ENCODE measurements at regions not wholly inside any gene's neighbourhood (a gene's known extent, or its start where the extent isn't known, plus 50 kb on each side); places are given as distances from the start of the nearest gene placed in this dataset.

GRCh38 chr16:50468749-50469078 lies 79.5 kb upstream of the NKD1 start:
- TF ChIP-seq, protein P1, sequence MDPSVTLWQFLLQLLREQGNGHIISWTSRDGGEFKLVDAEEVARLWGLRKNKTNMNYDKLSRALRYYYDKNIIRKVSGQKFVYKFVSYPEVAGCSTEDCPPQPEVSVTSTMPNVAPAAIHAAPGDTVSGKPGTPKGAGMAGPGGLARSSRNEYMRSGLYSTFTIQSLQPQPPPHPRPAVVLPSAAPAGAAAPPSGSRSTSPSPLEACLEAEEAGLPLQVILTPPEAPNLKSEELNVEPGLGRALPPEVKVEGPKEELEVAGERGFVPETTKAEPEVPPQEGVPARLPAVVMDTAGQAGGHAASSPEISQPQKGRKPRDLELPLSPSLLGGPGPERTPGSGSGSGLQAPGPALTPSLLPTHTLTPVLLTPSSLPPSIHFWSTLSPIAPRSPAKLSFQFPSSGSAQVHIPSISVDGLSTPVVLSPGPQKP (IDR thresholded peaks at IDR 0.05; ENCODE audit: low read depth, low read length): no peak
- TF ChIP-seq ZNF622 (IDR thresholded peaks at IDR 0.05): no peak
- no peak for TF ChIP-seq ATF2 (IDR thresholded peaks at IDR 0.05; ENCODE audit: low read length)
- no peak for TF ChIP-seq CREB1 (IDR thresholded peaks at IDR 0.05; ENCODE audit: low read depth)
- no peak for TF ChIP-seq GABPA (IDR thresholded peaks at IDR 0.05; ENCODE audit: low read depth)
- no peak for TF ChIP-seq RCOR1 (conservative IDR thresholded peaks at IDR 0.05; ENCODE audit: low read depth, low read length)
- TF ChIP-seq DPF2 (IDR thresholded peaks at IDR 0.05): no peak
- TF ChIP-seq, protein P2, sequence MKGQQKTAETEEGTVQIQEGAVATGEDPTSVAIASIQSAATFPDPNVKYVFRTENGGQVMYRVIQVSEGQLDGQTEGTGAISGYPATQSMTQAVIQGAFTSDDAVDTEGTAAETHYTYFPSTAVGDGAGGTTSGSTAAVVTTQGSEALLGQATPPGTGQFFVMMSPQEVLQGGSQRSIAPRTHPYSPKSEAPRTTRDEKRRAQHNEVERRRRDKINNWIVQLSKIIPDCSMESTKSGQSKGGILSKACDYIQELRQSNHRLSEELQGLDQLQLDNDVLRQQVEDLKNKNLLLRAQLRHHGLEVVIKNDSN (IDR thresholded peaks at IDR 0.05; ENCODE audit: borderline replicate concordance, extremely low read length, insufficient read depth, low read depth, low read length): no peak
- no peak for TF ChIP-seq ZNF384 (IDR thresholded peaks at IDR 0.05; ENCODE audit: borderline replicate concordance, low read depth, low read length)
- no peak for TF ChIP-seq KAT2A (conservative IDR thresholded peaks at IDR 0.05; ENCODE audit: control insufficient read depth, low read depth, low read length)
- TF ChIP-seq CBX3 (IDR thresholded peaks at IDR 0.05; ENCODE audit: borderline replicate concordance, low read depth): no peak
- TF ChIP-seq SIX5 (IDR thresholded peaks at IDR 0.05; ENCODE audit: low read depth, low read length, severe bottlenecking): no peak
- TF ChIP-seq TBL1XR1 (IDR thresholded peaks at IDR 0.05; ENCODE audit: low read depth, low read length): no peak
- no peak for TF ChIP-seq TCF7 (IDR thresholded peaks at IDR 0.05; ENCODE audit: borderline replicate concordance)
- in situ Hi-C loops (cut with MboI) (no loop called here), intact Hi-C loops (cut with micrococcal nuclease; ENCODE audit: unreplicated experiment) (no loop called here)
- DNase-seq (ENCODE audit: low read depth, low spot score) (no peak), FAIRE-seq (no peak), ATAC-seq (no peak)
- ChIA-PET SMC1A (ENCODE audit: uncharacterized antibody, unreplicated experiment) (no interaction called here), CTCF (no interaction called here), POLR2A (no interaction called here), RAD21 (ENCODE audit: unreplicated experiment) (no interaction called here)
- Histone ChIP-seq H3K9ac (ENCODE audit: control insufficient read depth, insufficient read depth, low read length) (no peak overlapping the region), H3K4me2 (ENCODE audit: control insufficient read depth, insufficient read depth) (no peak overlapping the region), H3K4me3 (no peak overlapping the region), H3K36me3 (ENCODE audit: control insufficient read depth in 2 of 2, insufficient read depth in 2 of 2, low read length in 1 of 2) (no peaks in the 10 kb centered on the region), H3K27ac (ENCODE audit: control insufficient read depth, insufficient read depth) (no peak overlapping the region), H3K4me1 (ENCODE audit: control insufficient read depth, insufficient read depth, low read length) (peaks cover 9% of the 10 kb centered on the region), H2AFZ (ENCODE audit: control insufficient read depth, low read depth, low read length) (no peak overlapping the region), H3K27me3 (replicated peaks in 1 of 2; ENCODE audit: control insufficient read depth in 2 of 2, insufficient read depth in 2 of 2, low read length in 1 of 2) (peaks cover 0 to 4% of the 10 kb centered on the region in 2 experiments; a peak in 2 of 4 replicates), H4K20me1 (ENCODE audit: control insufficient read depth, insufficient read depth) (no peaks in the 10 kb centered on the region), H3K9me3 (replicated peaks; ENCODE audit: control insufficient read depth, insufficient read depth, low read length) (no peaks in the 10 kb centered on the region), H3K79me2 (ENCODE audit: control insufficient read depth, insufficient read depth, low read length) (no peaks in the 10 kb centered on the region)
- WGBS (ENCODE audit: insufficient coverage, insufficient replicate concordance, low lambda C conversion rate, missing lambda C conversion rate): 84% methylated on average over 7 of the region's 7 CpGs
- BruUV-seq (replicated peaks): no TSS peak
